Smooth muscle cell (in vitro differentiated cells): ENCODE measurements at regions not wholly inside any gene's neighbourhood (a gene's known extent, or its start where the extent isn't known, plus 50 kb on each side); places are given as distances from the start of the nearest gene placed in this dataset.

Experiments used
- DNase-seq: peaks from one replicate; lab custom pipeline; 2025; ENCODE audit not compliant: unreplicated experiment; lab: John Stamatoyannopoulos, UW
- H2AFZ ChIP-seq: fragments of 200-600 bp; sonication (generic); 2 replicates; pipeline ENCODE4 v1.6.0; 2016; ENCODE audit warnings: antibody characterized with exemption, low read depth, mild to moderate bottlenecking
- H3F3A ChIP-seq: fragments of 200-600 bp; sonication (generic); 2 replicates; pipeline ENCODE4 v1.6.0; 2017; ENCODE audit warnings: antibody characterized with exemption, low read depth
- H3K27ac ChIP-seq: fragments of 200-600 bp; sonication (generic); 2 replicates; pipeline ENCODE4 v1.5.1; 2016; ENCODE audit warnings: low read depth, mild to moderate bottlenecking
- H3K27me3 ChIP-seq: fragments of 200-600 bp; sonication (generic); 2 replicates; pipeline ENCODE4 v1.6.1; 2016; ENCODE audit warnings: low read depth, mild to moderate bottlenecking
- H3K36me3 ChIP-seq: fragments of 200-600 bp; sonication (generic); 2 replicates; pipeline ENCODE4 v1.5.1; 2016; ENCODE audit warnings: low read depth
- H3K4me1 ChIP-seq: fragments of 200-600 bp; sonication (generic); 2 replicates; pipeline ENCODE4 v1.5.1; 2016; ENCODE audit warnings: low read depth
- H3K4me2 ChIP-seq: fragments of 200-600 bp; sonication (generic); 2 replicates; pipeline ENCODE4 v1.6.0; 2016; ENCODE audit warnings: mild to moderate bottlenecking
- H3K4me3 ChIP-seq: fragments of 200-600 bp; sonication (generic); 2 replicates; pipeline ENCODE4 v1.5.1; 2016; ENCODE audit warnings: mild to moderate bottlenecking
- H3K79me2 ChIP-seq: fragments of 200-600 bp; sonication (generic); 2 replicates; pipeline ENCODE4 v1.6.0; 2016; ENCODE audit warnings: low read depth, mild to moderate bottlenecking
- H3K9ac ChIP-seq: fragments of 200-600 bp; sonication (generic); 2 replicates; pipeline ENCODE4 v1.6.0; 2016; ENCODE audit warnings: low read depth
- H3K9me3 ChIP-seq: fragments of 200-600 bp; sonication (generic); replicated peaks from 2 replicates; pipeline ENCODE4 v1.5.1; 2016; ENCODE audit warnings: low read depth
- H4K20me1 ChIP-seq: fragments of 200-600 bp; sonication (generic); 2 replicates; pipeline ENCODE4 v1.6.0; 2016; ENCODE audit warnings: low read depth
- WGBS: methylation state at CpG from one replicate; pipeline ENCODE4 v1.1.7; 2016; ENCODE audit warnings: low lambda C conversion rate; 5-methylcytosine and 5-hydroxymethylcytosine counted together
- TF ChIP-seq, protein P1 (sequence below): fragments of 200-600 bp; sonication (generic); IDR thresholded peaks from 2 replicates; pipeline ENCODE4 v1.5.1; 2017; ENCODE audit warnings: borderline replicate concordance, mild to moderate bottlenecking, antibody characterized with exemption; ENCODE audit not compliant: insufficient read depth, poor library complexity, severe bottlenecking

DNA sequence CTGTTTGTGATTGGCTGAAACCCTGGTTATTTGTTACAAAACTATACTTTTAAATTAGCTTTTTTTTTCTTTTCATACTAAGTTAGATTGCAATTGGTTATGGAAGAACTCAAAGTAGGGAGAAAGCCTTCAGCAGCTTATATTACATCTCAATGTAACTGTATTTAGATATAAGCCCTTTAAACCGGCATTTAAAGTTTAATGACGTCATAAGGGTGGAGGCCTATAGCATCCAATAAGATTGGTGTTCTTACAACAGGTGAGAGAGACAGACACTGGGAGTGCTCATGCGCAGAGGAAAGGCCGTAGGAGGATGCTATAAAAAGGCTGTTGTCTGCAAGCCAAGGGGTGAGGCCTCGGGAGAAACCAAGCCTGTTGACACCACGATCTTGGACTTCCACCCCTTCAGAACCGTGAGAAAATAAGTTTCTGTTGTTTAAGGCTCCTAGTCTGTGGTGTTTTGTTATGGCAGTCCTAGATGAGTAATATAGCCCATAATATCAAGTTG, 1198.8 kb upstream of the SPRY2 start:
- WGBS: 84% methylated on average over 7 of the region's 7 CpGs
- Histone ChIP-seq H3K4me1 (no peaks in the 10 kb centered on the region), H3K9ac (no peak overlapping the region), H3K27ac (no peak overlapping the region), H2AFZ (no peak overlapping the region), H4K20me1 (no peaks in the 10 kb centered on the region), H3K36me3 (no peaks in the 10 kb centered on the region), H3K4me3 (no peak overlapping the region), H3K9me3 (no peaks in the 10 kb centered on the region), H3F3A (no peaks in the 10 kb centered on the region), H3K79me2 (no peaks in the 10 kb centered on the region), H3K4me2 (no peak overlapping the region), H3K27me3 (no peaks in the 10 kb centered on the region)
- no peak for DNase-seq
- TF ChIP-seq, protein P1, sequence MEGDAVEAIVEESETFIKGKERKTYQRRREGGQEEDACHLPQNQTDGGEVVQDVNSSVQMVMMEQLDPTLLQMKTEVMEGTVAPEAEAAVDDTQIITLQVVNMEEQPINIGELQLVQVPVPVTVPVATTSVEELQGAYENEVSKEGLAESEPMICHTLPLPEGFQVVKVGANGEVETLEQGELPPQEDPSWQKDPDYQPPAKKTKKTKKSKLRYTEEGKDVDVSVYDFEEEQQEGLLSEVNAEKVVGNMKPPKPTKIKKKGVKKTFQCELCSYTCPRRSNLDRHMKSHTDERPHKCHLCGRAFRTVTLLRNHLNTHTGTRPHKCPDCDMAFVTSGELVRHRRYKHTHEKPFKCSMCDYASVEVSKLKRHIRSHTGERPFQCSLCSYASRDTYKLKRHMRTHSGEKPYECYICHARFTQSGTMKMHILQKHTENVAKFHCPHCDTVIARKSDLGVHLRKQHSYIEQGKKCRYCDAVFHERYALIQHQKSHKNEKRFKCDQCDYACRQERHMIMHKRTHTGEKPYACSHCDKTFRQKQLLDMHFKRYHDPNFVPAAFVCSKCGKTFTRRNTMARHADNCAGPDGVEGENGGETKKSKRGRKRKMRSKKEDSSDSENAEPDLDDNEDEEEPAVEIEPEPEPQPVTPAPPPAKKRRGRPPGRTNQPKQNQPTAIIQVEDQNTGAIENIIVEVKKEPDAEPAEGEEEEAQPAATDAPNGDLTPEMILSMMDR: no peak

GRCh38 chr13:81498969-81499368, 1158.0 kb upstream of the SPRY2 start:
- no peaks in the 10 kb centered on the region for H3K36me3 ChIP-seq
- H3K4me1 ChIP-seq: no peaks in the 10 kb centered on the region
- DNase-seq: no peak
- no peak overlapping the region for H3K27ac ChIP-seq
- H3K4me2 ChIP-seq: no peak overlapping the region
- TF ChIP-seq, protein P1: no peak
- WGBS: 90% methylated on average over 3 of the region's 3 CpGs
- no peaks in the 10 kb centered on the region for H4K20me1 ChIP-seq
- H3K27me3 ChIP-seq: no peaks in the 10 kb centered on the region
- no peaks in the 10 kb centered on the region for H3K9me3 ChIP-seq
- no peak overlapping the region for H3K4me3 ChIP-seq
- no peaks in the 10 kb centered on the region for H3K79me2 ChIP-seq
- no peak overlapping the region for H3K9ac ChIP-seq
- no peak overlapping the region for H2AFZ ChIP-seq
- H3F3A ChIP-seq: no peaks in the 10 kb centered on the region

- Histone ChIP-seq H3K79me2 (no peaks in the 10 kb centered on the region), H3K9me3 (no peaks in the 10 kb centered on the region), H3K27ac (no peak overlapping the region), H3K4me1 (no peaks in the 10 kb centered on the region), H3K36me3 (no peaks in the 10 kb centered on the region), H3K27me3 (no peaks in the 10 kb centered on the region), H2AFZ (no peak overlapping the region), H4K20me1 (no peaks in the 10 kb centered on the region), H3K4me3 (no peak overlapping the region), H3F3A (no peaks in the 10 kb centered on the region), H3K4me2 (no peak overlapping the region), H3K9ac (no peak overlapping the region)
- TF ChIP-seq, protein P1: no peak
- WGBS: 95% methylated on average over 4 of the region's 4 CpGs
- no peak for DNase-seq
Observed at GRCh38 chr13:81493144-81493543, 1152.2 kb upstream of the SPRY2 start.

DNA sequence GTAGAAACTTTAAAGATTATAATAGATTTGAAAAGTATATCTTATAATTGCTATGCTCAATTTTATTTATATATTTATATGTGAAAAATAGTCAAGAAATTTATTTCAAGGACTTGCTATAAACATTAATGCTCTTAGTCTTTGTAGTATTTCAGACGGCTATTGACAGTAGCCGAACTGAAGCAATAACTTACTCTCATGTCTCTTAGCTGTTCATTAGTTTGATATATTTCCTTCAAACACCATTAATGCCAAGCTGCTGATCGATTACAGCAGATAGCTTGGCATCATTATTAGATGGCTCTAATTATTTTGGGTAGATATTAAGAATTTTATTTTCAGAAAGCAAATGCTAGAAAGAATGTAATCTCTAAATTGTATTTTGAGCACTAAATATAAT, 1151.5 kb upstream of the SPRY2 start:
- Histone ChIP-seq H2AFZ (no peak overlapping the region), H3K4me3 (no peak overlapping the region), H3K4me2 (no peak overlapping the region), H3K27ac (no peak overlapping the region), H3F3A (no peaks in the 10 kb centered on the region), H3K4me1 (no peaks in the 10 kb centered on the region), H3K9me3 (no peaks in the 10 kb centered on the region), H4K20me1 (no peaks in the 10 kb centered on the region), H3K36me3 (no peaks in the 10 kb centered on the region), H3K79me2 (no peaks in the 10 kb centered on the region), H3K9ac (no peak overlapping the region), H3K27me3 (no peaks in the 10 kb centered on the region)
- TF ChIP-seq, protein P1: no peak
- WGBS: 92% methylated on average over 3 of the region's 3 CpGs
- DNase-seq: no peak
